Neutrophil (primary cell): ENCODE measurements at regions not wholly inside any gene's neighbourhood (a gene's known extent, or its start where the extent isn't known, plus 50 kb on each side); places are given as distances from the start of the nearest gene placed in this dataset.

ENCODE experiments used
- H3K27ac ChIP-seq: fragments of 200-600 bp; sonication (generic); 2 replicates; pipeline ENCODE4 v1.5.1; 2016; ENCODE audit warnings: mild to moderate bottlenecking, moderate library complexity
- H3K27me3 ChIP-seq: fragments of 200-600 bp; sonication (generic); 2 replicates; pipeline ENCODE4 v1.6.0; 2016; ENCODE audit warnings: mild to moderate bottlenecking
- H3K36me3 ChIP-seq: fragments of 200-600 bp; sonication (generic); 2 replicates; pipeline ENCODE4 v1.5.1; 2017
- H3K4me1 ChIP-seq, 2 experiments: fragments of 200-600 bp in 1 of 2; sonication (generic) in 1 of 2; 1 replicate in 1 of 2; 2 replicates in 1 of 2; pipeline versions ENCODE4 v1.5.1 to v1.6.1; 2013 to 2016; ENCODE audit warnings: low read depth in 1 of 2, low read length in 1 of 2, mild to moderate bottlenecking in 1 of 2, moderate library complexity in 1 of 2; ENCODE audit not compliant: control insufficient read depth in 1 of 2, insufficient read depth in 1 of 2
- H3K4me3 ChIP-seq, 2 experiments: fragments of 200-600 bp in 1 of 2; sonication (generic) in 1 of 2; 1 replicate in 1 of 2; 2 replicates in 1 of 2; pipeline ENCODE4 v1.5.1; 2013 to 2016; ENCODE audit warnings: low read depth in 1 of 2, low read length in 1 of 2, mild to moderate bottlenecking in 1 of 2, moderate library complexity in 1 of 2
- H3K9me3 ChIP-seq: fragments of 200-600 bp; sonication (generic); 2 replicates; pipeline ENCODE4 v1.5.1; 2016
- TF ChIP-seq, protein P1 (sequence below): fragments of 200-600 bp; sonication (generic); IDR thresholded peaks from 2 replicates; pipeline ENCODE4 v1.5.1; 2016; ENCODE audit warnings: antibody characterized with exemption

DNA sequence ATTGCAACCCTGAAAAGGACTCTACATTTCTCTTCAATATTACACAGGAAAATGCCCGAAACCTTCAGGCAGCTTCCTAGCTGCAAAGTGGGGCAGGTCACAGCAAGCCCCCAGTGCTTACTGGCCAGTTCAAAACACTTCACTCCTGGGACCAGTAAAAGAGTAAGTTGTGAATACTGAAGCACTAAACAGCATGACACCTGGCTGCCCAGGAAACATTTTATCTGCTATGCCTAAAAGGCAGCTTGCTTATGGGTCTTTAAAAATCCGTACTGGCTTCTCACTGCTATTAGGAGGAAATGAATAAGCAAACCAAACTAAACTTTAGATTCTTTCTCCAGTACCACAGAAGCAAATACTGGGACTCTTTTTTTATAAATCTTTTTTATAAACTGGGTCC, 457.9 kb upstream of the ALCAM start:
- Histone ChIP-seq H3K27ac (no peak overlapping the region), H3K4me3 (no peak overlapping the region), H3K36me3 (no peaks in the 10 kb centered on the region), H3K9me3 (no peaks in the 10 kb centered on the region), H3K4me1 (no peaks in the 10 kb centered on the region), H3K27me3 (no peaks in the 10 kb centered on the region)
- TF ChIP-seq, protein P1, sequence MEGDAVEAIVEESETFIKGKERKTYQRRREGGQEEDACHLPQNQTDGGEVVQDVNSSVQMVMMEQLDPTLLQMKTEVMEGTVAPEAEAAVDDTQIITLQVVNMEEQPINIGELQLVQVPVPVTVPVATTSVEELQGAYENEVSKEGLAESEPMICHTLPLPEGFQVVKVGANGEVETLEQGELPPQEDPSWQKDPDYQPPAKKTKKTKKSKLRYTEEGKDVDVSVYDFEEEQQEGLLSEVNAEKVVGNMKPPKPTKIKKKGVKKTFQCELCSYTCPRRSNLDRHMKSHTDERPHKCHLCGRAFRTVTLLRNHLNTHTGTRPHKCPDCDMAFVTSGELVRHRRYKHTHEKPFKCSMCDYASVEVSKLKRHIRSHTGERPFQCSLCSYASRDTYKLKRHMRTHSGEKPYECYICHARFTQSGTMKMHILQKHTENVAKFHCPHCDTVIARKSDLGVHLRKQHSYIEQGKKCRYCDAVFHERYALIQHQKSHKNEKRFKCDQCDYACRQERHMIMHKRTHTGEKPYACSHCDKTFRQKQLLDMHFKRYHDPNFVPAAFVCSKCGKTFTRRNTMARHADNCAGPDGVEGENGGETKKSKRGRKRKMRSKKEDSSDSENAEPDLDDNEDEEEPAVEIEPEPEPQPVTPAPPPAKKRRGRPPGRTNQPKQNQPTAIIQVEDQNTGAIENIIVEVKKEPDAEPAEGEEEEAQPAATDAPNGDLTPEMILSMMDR, result no peak

DNA sequence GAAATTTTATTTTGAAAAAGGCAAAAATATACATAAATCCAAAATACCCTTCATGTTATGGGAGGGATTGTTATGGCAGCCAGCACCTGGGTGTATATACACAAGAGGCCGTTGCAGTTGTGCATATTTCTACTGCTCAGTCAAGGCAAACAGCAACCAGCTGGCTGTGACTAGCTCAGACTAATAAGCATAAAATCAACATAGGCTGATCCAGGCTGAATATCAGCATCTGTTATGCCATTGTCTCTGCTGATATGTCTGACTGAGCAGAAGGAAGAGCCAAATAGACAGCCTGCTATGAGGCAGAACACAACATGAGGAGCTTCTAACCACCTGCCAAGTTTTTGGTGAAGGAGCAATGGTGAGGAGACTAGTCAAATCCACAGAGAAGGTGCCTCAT, 457.5 kb upstream of the ALCAM start:
- Histone ChIP-seq H3K36me3 (no peaks in the 10 kb centered on the region), H3K4me3 (no peak overlapping the region), H3K9me3 (no peaks in the 10 kb centered on the region), H3K27me3 (no peaks in the 10 kb centered on the region), H3K4me1 (no peaks in the 10 kb centered on the region), H3K27ac (no peak overlapping the region)
- TF ChIP-seq, protein P1, result no peak

DNA sequence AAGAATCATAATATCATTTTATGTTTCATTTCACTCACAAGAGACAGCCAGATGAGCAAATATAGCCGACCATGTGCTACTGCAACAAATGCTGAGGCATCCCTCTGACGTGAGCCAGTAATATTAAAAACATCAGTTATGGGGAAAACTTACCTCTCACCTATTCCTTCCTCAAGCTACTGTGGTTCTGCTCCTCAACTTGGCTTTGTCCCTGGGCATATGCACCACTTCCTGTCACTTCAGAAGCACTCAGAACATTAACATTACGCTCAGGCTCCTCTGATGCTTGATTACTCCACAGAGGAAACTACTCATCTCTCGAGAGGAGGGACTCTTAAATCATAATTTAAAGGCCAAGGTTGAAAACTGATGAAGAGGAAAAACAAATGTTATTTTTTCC, 457.0 kb upstream of the ALCAM start:
- Histone ChIP-seq H3K9me3 (no peaks in the 10 kb centered on the region), H3K27ac (no peak overlapping the region), H3K27me3 (no peaks in the 10 kb centered on the region), H3K4me1 (no peaks in the 10 kb centered on the region), H3K36me3 (no peaks in the 10 kb centered on the region), H3K4me3 (no peak overlapping the region)
- TF ChIP-seq, protein P1, result no peak

DNA sequence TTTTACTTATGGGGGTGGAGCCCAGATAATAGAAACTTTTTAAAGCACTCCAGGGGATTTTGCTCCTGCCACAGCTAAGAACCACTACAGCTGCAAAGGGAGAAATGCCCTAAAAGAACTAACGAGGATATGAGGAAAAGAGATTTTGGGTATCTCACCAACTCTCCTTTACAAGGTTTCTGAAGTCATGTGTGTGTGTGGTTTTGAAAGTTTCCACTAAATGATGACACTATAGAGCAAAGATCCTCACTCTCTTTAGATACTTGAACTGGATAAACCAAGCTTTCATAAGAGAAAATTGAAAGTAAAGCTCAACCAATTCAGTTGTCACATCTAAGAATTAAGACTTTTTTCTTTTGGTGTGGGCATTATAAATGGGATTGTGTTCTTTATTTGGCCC, 455.3 kb upstream of the ALCAM start:
- H3K4me1 ChIP-seq, result no peaks in the 10 kb centered on the region

DNA sequence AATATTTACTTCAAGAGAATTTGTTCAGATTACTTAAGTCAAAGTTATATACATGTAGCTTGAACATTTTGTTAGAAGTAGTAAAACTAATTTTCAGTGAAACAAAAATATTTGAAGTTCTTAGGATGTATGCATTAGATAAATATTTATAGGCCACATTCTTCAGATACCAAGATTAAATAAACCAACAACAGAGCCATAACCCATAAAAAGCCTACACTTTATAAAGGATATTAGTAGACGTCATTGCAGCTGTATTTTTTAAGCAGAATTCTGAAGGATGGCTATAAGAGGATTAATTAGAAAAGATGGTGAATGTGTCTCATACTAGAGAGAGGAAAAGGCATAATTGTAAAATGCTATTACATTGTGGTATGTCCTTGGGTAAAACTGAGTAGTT, 449.7 kb upstream of the ALCAM start:
- TF ChIP-seq, protein P1, result no peak
- H3K4me1 ChIP-seq, result no peaks in the 10 kb centered on the region
- H3K9me3 ChIP-seq, result no peaks in the 10 kb centered on the region
- H3K36me3 ChIP-seq, result no peaks in the 10 kb centered on the region
- no peak overlapping the region for H3K27ac ChIP-seq
- H3K4me3 ChIP-seq, result no peak overlapping the region
- no peaks in the 10 kb centered on the region for H3K27me3 ChIP-seq

More for the DNA sequence above, 455.3 kb upstream of the ALCAM start:
- no peaks in the 10 kb centered on the region for H3K27me3 ChIP-seq
- no peaks in the 10 kb centered on the region for H3K9me3 ChIP-seq
- no peaks in the 10 kb centered on the region for H3K36me3 ChIP-seq
- H3K27ac ChIP-seq, result no peak overlapping the region
- TF ChIP-seq, protein P1, result no peak
- no peak overlapping the region for H3K4me3 ChIP-seq

DNA sequence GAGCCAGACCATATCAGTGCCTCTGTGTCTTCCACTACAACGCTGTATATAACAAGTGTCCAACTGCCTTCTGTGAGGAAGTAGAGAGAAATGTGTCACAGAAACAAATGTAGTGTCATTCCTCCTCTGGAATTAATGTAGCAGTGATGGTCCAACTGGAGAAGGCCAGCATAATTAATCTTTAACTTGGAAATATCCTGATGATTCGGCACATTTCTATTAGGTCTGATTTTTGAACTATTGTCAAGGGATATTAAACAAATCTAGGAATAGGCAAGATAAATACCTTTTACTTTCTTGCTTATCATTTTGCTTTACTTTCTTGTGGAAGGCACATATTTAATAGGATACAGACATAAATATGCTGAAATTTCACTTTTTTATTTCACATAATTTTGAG, 446.2 kb upstream of the ALCAM start:
- TF ChIP-seq, protein P1, result no peak
- no peak overlapping the region for H3K27ac ChIP-seq
- H3K36me3 ChIP-seq, result no peaks in the 10 kb centered on the region
- no peaks in the 10 kb centered on the region for H3K4me1 ChIP-seq
- no peaks in the 10 kb centered on the region for H3K27me3 ChIP-seq
- no peak overlapping the region for H3K4me3 ChIP-seq
- no peaks in the 10 kb centered on the region for H3K9me3 ChIP-seq
